A549 (cell line): ENCODE measurements at regions not wholly inside any gene's neighbourhood (a gene's known extent, or its start where the extent isn't known, plus 50 kb on each side); places are given as distances from the start of the nearest gene placed in this dataset.

Experiments used
- ATAC-seq, 2 experiments: fragments of 200-7000 bp in 1 of 2; fragments of >200 bp in 1 of 2; cut with Nextera tagmentation in 1 of 2; cut with Tn5 transposase in 1 of 2; 3 replicates each; pipeline versions ENCODE4 v1.8.0 to v1.9.1; 2018 to 2020; ENCODE audit warnings: mild to moderate bottlenecking in 1 of 2, moderate library complexity in 1 of 2
- CTCF ChIA-PET: fragments of 300-600 bp; sonication (Branson Sonifier 250); formaldehyde crosslinking; extraction: SDS; loops from one replicate; lab custom pipeline; 2021; ENCODE audit warnings: antibody characterized with exemption, inconsistent platforms; lab: Yijun Ruan, JAX
- POLR2A ChIA-PET: fragments of 350-600 bp; formaldehyde crosslinking; extraction: SDS; loops from one replicate; lab custom pipeline; 2021; ENCODE audit warnings: antibody characterized with exemption, inconsistent platforms; lab: Yijun Ruan, JAX
- DNase-seq, 2 experiments: peaks; one replicate each; pipeline versions ENCODE4 v3.0.0 to v3.0.0-alpha.2; 2011 to 2016; ENCODE audit warnings: low read depth in 1 of 2, low spot score in 1 of 2
- FAIRE-seq: peaks from 2 replicates; lab custom pipeline; 2011; peaks lifted over from hg19 to GRCh38; lab: Jason Lieb, UNC
- H3K27ac ChIP-seq, 2 experiments: fragments of >200 bp; sonication (Bioruptor Twin); formaldehyde crosslinking; 3 replicates each; pipeline ENCODE4 v1.5.1; 2016 to 2017
- H3K4me1 ChIP-seq: fragments of >200 bp; sonication (Bioruptor Twin); formaldehyde crosslinking; 3 replicates; pipeline ENCODE4 v1.6.1; 2016
- H3K4me2 ChIP-seq: fragments of >200 bp; sonication (Bioruptor Twin); formaldehyde crosslinking; 3 replicates; pipeline ENCODE4 v1.6.1; 2016
- H3K4me3 ChIP-seq: fragments of >200 bp; sonication (Bioruptor Twin); formaldehyde crosslinking; 3 replicates; pipeline ENCODE4 v1.5.1; 2016
- H3K9me3 ChIP-seq: fragments of >200 bp; sonication (Bioruptor Twin); formaldehyde crosslinking; 3 replicates; pipeline ENCODE4 v1.6.1; 2016
- BHLHE40 ChIP-seq: IDR thresholded peaks from 2 replicates; pipeline ENCODE4 v1.6.1; 2012; ENCODE audit warnings: low read depth, low read length, inconsistent platforms
- CEBPB ChIP-seq, 2 experiments: fragments of >200 bp in 1 of 2; sonication (Bioruptor Twin) in 1 of 2; formaldehyde crosslinking in 1 of 2; IDR thresholded peaks; 2 replicates each; pipeline ENCODE4 v1.6.1; 2012 to 2016
- EHMT2 ChIP-seq: fragments of 200-600 bp; sonication (generic); IDR thresholded peaks from 2 replicates; pipeline ENCODE4 v1.6.1; 2016; ENCODE audit warnings: antibody characterized with exemption, low read depth, mild to moderate bottlenecking, moderate library complexity
- EP300 ChIP-seq, 2 experiments: fragments of >200 bp; sonication (Bioruptor Twin); formaldehyde crosslinking; IDR thresholded peaks; 2 replicates in 1 of 2; 3 replicates in 1 of 2; pipeline ENCODE4 v1.6.1; 2016 to 2017
- FOXS1 ChIP-seq: fragments of 250-450 bp; sonication (Bioruptor Pico); IDR thresholded peaks from 2 replicates; pipeline ENCODE4 v1.5.0; 2020; ENCODE audit warnings: mild to moderate bottlenecking, moderate library complexity
- HEYL ChIP-seq: fragments of 250-450 bp; sonication (Bioruptor Pico); IDR thresholded peaks from 2 replicates; pipeline ENCODE4 v1.8.0; 2021; ENCODE audit warnings: mild to moderate bottlenecking, moderate library complexity
- HOXA7 ChIP-seq: fragments of 250-450 bp; sonication (Bioruptor Pico); IDR thresholded peaks from 2 replicates; pipeline ENCODE4 v1.5.0; 2020; ENCODE audit warnings: mild to moderate bottlenecking, moderate library complexity
- HOXB13 ChIP-seq: fragments of 250-450 bp; sonication (Bioruptor Pico); IDR thresholded peaks from 2 replicates; pipeline ENCODE4 v1.5.0; 2020; ENCODE audit warnings: low read depth, mild to moderate bottlenecking, moderate library complexity
- KDM5A ChIP-seq: fragments of 200-600 bp; sonication (generic); IDR thresholded peaks from 2 replicates; pipeline ENCODE4 v1.6.1; 2016; ENCODE audit warnings: antibody characterized with exemption, mild to moderate bottlenecking
- NFE2L2 ChIP-seq: fragments of 150-350 bp; conservative IDR thresholded peaks from 2 replicates; pipeline ENCODE4 v1.6.1; 2014; ENCODE audit warnings: low read length
- POLR2AphosphoS2 ChIP-seq: conservative IDR thresholded peaks from 2 replicates; pipeline ENCODE4 v1.6.1; 2012; ENCODE audit warnings: low read length, improper control_type of control experiment, inconsistent platforms
- TFCP2L1 ChIP-seq: fragments of 250-450 bp; sonication (Bioruptor Pico); IDR thresholded peaks from 2 replicates; pipeline ENCODE4 v1.5.0; 2021; ENCODE audit warnings: mild to moderate bottlenecking
- ZNF302 ChIP-seq: fragments of 250-450 bp; sonication (Bioruptor Pico); IDR thresholded peaks from 2 replicates; pipeline ENCODE4 v1.9.0; 2021; ENCODE audit warnings: inconsistent platforms, mild to moderate bottlenecking, moderate library complexity
- WGBS: methylation state at CpG from one replicate; pipeline ENCODE4 v1.1.6; 2017; ENCODE audit errors: missing lambda C conversion rate; 5-methylcytosine and 5-hydroxymethylcytosine counted together
- TF ChIP-seq, protein P1 (sequence below): fragments of >200 bp; sonication (Bioruptor Twin); formaldehyde crosslinking; IDR thresholded peaks from 3 replicates; pipeline ENCODE4 v1.5.1; 2016
- TF ChIP-seq, protein P2 (sequence below): fragments of 200-600 bp; sonication (generic); IDR thresholded peaks from 2 replicates; pipeline ENCODE4 v1.6.1; 2016; ENCODE audit warnings: antibody characterized with exemption, mild to moderate bottlenecking, moderate library complexity
- TF ChIP-seq, protein P3 (sequence below): IDR thresholded peaks from 2 replicates; pipeline ENCODE4 v1.6.1; 2012
- TF ChIP-seq, protein P4 (sequence below): IDR thresholded peaks from 2 replicates; pipeline ENCODE4 v1.6.1; 2012; ENCODE audit warnings: low read depth, borderline replicate concordance

DNA sequence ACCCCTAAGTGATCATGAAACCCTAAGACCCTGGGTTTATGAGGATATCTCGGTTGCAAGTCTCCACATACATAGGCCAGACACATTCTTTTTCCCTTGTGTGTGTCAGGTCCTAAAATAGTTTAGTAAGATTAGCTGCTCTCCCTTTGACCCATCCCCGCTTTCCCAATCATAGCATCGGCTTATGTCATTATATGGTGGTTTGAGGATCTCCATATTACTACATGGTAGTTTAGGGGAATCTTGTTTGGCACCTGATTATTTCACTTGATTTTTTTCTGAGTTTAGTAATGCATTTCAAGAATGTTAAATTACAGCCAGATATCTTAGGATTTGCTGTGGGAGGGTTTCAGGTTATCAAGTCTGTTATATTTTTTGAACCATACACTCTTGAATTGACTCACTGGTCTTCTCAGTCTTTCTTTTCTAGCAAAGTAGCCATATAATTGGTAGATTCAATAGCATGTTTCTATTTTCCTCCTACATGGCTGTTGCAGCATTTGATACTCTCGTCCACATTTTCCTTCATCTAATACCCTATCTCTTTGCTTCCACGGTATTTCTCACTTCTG is 68.3 kb upstream of the TRHDE start:
- H3K4me2 ChIP-seq = no peak overlapping the region
- H3K4me3 ChIP-seq = no peak overlapping the region
- DNase-seq (no peak), FAIRE-seq (no peak), ATAC-seq (no peak)
- WGBS = 9% methylated on average over 5 of the region's 5 CpGs
- no peak overlapping the region for H3K27ac ChIP-seq
- ChIA-PET CTCF (no interaction called here), POLR2A (no interaction called here)
- H3K4me1 ChIP-seq = no peaks in the 10 kb centered on the region
- TF ChIP-seq, protein P1, sequence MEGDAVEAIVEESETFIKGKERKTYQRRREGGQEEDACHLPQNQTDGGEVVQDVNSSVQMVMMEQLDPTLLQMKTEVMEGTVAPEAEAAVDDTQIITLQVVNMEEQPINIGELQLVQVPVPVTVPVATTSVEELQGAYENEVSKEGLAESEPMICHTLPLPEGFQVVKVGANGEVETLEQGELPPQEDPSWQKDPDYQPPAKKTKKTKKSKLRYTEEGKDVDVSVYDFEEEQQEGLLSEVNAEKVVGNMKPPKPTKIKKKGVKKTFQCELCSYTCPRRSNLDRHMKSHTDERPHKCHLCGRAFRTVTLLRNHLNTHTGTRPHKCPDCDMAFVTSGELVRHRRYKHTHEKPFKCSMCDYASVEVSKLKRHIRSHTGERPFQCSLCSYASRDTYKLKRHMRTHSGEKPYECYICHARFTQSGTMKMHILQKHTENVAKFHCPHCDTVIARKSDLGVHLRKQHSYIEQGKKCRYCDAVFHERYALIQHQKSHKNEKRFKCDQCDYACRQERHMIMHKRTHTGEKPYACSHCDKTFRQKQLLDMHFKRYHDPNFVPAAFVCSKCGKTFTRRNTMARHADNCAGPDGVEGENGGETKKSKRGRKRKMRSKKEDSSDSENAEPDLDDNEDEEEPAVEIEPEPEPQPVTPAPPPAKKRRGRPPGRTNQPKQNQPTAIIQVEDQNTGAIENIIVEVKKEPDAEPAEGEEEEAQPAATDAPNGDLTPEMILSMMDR = no peak
- no peaks in the 10 kb centered on the region for H3K9me3 ChIP-seq

DNA sequence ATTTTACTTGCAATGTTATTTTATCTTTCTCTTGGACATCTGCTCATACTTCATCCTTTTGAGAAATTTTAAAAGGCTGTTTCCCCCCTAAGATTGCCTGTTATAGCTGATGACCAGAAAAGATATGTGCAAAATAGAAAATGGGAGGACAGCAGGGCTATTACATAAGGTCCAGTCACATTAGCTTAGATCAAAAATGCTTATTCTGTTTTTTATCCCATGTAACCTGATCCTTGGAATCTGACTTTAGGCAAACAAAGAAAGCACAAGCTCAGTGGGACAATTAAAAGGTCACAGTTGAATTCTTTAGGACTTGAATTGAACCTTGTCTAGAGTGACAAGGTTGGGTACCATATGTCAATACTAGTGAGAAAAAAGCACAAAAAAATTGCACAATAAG is 65.1 kb upstream of the TRHDE start:
- no peak for DNase-seq
- H3K27ac ChIP-seq = no peak overlapping the region
- H3K9me3 ChIP-seq = no peaks in the 10 kb centered on the region
- TF ChIP-seq ZNF302 (CRISPR knock-in tag) (no peak), CEBPB (IDR thresholded peaks at IDR 0.05) (no peak), NFE2L2 (no peak), HOXA7 (CRISPR knock-in tag) (no peak), POLR2AphosphoS2 (no peak), EP300 (IDR thresholded peaks at IDR 0.05) (no peak), HOXB13 (CRISPR knock-in tag) (no peak), KDM5A (no peak), HEYL (no peak), TFCP2L1 (CRISPR knock-in tag) (no peak), FOXS1 (CRISPR knock-in tag) (no peak), BHLHE40 (no peak), EHMT2 (no peak)
- TF ChIP-seq, protein P2, sequence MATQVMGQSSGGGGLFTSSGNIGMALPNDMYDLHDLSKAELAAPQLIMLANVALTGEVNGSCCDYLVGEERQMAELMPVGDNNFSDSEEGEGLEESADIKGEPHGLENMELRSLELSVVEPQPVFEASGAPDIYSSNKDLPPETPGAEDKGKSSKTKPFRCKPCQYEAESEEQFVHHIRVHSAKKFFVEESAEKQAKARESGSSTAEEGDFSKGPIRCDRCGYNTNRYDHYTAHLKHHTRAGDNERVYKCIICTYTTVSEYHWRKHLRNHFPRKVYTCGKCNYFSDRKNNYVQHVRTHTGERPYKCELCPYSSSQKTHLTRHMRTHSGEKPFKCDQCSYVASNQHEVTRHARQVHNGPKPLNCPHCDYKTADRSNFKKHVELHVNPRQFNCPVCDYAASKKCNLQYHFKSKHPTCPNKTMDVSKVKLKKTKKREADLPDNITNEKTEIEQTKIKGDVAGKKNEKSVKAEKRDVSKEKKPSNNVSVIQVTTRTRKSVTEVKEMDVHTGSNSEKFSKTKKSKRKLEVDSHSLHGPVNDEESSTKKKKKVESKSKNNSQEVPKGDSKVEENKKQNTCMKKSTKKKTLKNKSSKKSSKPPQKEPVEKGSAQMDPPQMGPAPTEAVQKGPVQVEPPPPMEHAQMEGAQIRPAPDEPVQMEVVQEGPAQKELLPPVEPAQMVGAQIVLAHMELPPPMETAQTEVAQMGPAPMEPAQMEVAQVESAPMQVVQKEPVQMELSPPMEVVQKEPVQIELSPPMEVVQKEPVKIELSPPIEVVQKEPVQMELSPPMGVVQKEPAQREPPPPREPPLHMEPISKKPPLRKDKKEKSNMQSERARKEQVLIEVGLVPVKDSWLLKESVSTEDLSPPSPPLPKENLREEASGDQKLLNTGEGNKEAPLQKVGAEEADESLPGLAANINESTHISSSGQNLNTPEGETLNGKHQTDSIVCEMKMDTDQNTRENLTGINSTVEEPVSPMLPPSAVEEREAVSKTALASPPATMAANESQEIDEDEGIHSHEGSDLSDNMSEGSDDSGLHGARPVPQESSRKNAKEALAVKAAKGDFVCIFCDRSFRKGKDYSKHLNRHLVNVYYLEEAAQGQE = no peak
- TF ChIP-seq, protein P3, sequence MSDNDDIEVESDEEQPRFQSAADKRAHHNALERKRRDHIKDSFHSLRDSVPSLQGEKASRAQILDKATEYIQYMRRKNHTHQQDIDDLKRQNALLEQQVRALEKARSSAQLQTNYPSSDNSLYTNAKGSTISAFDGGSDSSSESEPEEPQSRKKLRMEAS = no peak
- TF ChIP-seq, protein P4, sequence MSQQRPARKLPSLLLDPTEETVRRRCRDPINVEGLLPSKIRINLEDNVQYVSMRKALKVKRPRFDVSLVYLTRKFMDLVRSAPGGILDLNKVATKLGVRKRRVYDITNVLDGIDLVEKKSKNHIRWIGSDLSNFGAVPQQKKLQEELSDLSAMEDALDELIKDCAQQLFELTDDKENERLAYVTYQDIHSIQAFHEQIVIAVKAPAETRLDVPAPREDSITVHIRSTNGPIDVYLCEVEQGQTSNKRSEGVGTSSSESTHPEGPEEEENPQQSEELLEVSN = no peak
- TF ChIP-seq, protein P1 = no peak
- TF ChIP-seq, all 56 proteins: peak for 0
- ChIA-PET CTCF (no interaction called here), POLR2A (no interaction called here)
- Histone ChIP-seq H3K4me2 (no peak overlapping the region), H3K4me3 (no peak overlapping the region), H3K4me1 (no peaks in the 10 kb centered on the region)
- FAIRE-seq (no peak), ATAC-seq (no peak)
